Non-pigmented ciliary epithelial cell (primary cell): ENCODE measurements at regions not wholly inside any gene's neighbourhood (a gene's known extent, or its start where the extent isn't known, plus 50 kb on each side); places are given as distances from the start of the nearest gene placed in this dataset.
"Not testable (repeated sequence)": the region's sequence is repeated elsewhere in the genome, so short reads cannot be mapped to it uniquely, and the experiment has no call there.

Experiments used
- DNase-seq: peaks from one replicate; pipeline ENCODE4 v3.0.0-alpha.2; 2010; ENCODE audit warnings: low read depth

DNA sequence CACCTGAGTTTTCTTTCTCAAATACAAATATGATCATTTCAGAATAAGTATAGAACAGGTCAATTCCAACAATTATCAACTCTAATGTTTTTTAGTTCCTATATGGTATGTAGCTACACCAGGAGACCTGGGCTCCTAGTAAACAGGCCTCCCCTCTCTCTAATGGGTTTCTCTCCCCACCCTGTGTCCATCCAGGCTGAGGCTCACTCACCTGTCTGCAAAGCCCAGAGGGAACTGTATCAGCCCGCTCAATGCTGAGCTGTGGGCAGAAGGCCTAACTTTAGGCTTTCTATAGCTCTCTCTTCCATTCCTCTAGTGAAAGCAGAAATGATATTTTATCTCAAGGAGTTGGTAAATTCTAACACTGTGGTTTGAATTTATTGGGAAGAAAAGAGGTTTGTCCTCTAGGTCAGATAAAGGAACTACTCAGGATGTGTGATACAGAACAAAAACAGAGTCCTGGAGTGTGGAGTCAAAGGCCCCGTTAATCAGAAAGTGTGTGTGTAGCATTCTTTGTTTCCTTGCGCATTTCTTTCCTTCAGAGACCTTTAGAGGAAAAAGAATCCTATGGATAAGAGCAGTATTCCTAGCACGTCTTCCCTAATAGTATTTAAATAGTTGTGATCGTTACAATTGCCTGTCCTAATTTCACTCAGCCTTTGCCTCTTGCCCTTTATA is 408.9 kb downstream of the PYDC2 start:
- DNase-seq: no peak

DNA sequence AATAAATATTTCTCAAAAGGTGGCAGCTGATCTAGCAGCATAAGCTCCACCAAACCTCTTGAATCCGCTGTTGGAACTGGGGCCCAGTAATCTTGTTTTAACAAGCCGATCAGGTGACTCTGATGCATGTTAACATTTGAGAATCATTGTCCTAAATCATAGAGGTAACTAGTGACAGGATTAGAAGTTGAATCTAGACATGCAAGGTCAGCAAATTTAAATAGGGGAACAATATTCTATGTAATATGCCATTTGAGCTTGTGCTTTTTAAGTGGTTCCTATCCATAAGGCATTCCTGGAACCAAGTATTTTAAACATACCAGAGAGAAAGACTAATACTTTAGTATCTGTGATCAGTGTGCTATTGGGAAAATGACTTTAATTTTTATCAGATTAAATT is 412.8 kb downstream of the PYDC2 start:
- no peak for DNase-seq

DNA sequence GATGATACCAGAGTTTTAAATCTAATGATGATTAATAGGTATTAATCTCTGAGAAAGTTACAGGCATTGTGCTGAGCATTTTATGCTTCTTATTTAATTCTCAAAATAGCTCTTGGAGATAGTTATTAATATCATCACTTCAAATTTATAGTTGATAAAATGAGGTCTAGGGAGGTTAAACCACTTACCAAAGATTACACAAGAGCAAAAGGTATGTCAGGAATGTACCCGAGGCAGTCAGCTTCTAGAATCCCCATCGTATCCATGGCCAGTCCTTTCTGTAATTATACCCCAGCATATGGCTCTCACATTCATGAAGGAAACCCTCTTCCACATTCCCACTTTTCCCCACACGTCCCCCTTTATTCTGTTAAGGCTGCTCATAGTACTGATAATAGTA is 421.3 kb downstream of the PYDC2 start:
- DNase-seq: peak; percentile 17

DNA sequence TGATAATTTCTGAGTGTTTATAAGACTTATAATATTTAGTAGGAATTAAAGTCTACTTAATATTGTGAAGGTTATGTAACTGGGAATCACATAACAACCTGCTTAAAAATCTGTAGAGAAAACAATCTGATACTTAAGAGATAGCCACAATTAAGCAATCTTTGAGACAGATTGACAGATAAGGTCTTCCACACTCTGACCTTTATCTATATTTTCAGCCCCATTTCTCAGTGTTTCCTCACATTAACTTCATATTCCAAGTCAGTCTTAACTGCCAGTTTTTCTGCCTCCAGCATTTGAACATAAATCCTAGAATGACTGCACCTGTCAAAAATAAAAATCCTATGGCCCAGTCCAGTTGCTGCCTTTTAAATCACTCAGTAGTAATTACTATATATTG is 423.2 kb downstream of the PYDC2 start:
- DNase-seq: no peak

DNA sequence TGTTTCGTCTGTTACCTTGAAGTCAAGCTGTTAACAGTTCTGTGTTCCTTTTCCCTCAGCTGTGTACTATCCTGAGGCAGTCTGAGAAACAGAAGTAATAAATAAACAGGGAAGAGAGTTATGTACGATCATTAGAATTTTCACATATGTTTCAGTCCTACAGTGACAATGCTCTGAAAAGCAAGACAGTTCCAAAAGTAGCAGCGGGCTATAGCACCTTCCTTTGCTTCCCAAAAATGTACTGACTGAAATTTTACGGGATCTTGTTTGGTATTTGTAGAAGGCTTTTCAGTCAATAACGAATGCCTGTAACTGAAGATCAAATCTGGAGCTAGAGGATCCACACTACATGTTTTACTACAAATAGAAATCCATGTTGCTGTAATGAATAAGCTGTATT is 428.1 kb downstream of the PYDC2 start:
- DNase-seq: no peak

DNA sequence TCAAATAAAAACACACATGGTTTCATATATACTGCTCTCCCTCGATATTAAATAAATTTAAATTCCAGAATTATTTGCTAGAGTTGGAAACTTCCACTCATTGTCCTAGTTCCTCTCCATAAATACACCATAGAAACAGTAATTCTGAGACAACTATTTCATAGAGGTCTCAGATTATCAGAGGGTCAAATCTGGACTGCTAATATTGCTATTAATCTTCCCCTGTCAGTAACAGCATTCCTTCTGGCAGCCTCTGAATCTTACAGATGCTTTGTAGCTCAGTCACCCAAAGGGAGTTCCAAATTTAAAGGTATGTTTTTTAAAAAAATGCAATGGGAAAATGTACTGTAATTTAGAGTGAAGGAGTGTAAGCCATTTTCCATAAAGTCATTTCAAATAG is 428.8 kb downstream of the PYDC2 start:
- DNase-seq: no peak

DNA sequence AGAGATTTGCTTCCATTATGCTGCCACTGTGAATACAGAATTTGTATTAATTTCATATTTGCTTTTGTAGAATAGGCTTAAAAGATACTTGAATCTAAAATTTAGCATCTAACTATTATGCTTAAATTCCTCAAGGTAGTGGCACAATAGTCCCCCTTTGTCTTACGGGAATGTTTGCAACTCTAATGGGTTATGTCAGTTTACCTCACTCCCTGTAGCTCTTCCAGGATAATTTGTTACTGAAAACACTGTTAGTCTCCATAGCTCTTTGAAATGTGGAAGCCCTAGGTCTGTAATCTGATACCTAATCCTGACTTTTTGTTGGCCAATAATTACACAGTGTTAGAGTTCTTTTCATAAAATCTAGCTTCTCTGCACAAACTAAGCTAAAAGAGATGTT is 433.4 kb downstream of the PYDC2 start:
- DNase-seq: no peak

DNA sequence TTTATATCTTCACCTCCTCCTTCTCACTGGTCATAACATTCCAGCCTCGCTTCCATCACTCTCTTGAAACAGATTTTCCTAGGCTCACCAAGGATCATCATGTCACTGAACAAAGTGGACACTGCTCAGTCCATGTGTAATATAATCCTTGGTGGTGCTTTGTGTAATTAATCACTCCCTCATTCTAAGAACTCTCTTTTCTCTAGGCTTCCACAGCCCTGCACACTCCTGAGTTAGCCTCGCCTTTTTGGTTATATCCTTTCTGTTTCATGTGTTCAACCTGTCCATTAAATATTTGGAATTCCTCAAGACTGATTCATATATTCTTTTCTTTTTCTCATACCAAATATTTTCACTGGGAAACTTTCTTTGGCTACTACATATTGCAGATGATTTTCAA is 440.8 kb downstream of the PYDC2 start:
- no peak for DNase-seq

DNA sequence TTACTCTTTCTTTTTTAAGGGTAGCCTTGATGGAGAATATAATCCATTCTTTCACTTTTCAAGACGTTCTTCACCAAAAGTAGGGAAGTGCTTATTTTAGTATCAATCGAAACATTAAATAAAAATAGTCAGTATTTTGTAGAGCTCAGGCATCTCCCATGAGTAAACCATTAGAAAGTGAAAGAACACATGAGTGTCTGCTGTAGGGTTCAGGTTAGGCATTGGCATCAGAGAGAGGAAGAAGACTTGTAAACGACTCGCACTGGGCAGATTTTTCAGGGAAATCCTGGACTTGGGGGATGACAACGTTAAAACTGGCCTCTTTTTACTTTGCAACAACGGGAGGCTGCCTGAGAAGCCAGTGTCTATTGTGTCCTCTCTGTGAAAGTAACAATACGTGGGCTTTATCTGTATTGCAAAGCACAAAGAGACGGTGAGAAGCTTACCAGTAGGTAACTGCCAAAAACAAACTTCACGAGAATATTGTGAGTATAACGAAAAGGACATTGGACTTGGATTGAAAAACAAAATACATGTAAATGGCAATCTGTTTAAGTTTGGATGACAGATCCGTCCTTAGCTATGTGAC is 451.7 kb downstream of the PYDC2 start:
- no peak for DNase-seq

DNA sequence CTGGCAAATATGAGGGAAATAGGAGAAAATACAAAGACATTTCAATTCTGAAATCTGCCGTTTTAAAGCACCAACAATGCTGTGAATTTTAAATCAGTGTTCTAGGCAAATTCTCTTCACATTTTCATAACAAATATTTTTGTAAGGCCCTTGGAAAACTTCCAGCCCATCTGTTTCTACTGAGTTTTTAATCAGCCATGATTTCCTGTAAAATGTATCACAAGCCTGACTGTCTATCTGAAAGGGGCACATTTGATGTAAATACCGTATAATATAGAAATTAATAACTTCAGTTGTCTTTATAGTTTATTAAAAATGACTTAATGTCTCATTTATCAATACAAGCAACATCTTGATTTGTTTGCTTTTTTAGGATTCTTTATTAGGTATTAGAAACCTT is 454.7 kb downstream of the PYDC2 start:
- DNase-seq: no peak

DNA sequence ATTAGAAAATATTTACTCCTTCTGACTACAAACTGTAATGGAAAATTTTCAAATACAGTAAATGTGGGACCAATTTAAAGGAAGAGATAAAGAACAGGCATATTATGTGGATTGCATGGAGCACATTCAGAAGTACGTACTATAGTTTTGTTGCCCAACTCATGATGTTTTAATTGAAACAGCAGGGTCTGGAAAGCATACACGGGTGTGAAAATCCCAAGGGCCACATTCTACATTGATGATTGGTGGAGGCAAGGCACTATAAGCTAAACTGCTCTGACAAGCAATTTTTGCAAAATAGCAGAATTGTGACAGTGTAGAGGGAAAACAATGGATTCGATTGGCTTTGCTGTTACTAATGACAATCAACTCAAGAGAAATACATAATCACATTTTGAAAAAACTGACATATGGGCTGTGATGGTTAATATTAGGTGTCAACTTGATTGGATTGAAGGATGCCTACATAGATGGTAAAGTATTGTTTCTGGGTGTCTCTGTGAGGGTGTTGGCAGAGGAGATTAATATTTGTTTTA is 458.6 kb downstream of the PYDC2 start:
- DNase-seq: no peak

DNA sequence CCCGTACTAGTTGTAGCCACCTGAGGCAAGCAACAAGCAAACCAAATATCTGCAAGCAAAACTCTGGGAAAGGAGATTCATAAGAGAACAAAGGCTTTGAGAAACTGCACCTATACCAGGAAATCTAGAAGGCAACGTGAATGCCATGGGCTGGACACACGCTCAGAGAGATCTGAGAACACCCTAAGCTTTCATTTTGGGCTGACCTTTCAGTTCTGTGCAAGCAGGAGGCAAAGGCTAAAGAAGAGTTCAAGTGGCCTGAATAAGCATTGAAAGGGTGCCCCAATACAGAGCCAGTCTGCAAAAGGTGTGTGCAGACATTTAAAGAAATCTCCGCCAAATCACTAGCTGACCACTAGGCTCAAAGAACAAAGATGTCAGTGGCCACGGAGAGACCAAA is 461.6 kb downstream of the PYDC2 start:
- no peak for DNase-seq

DNA sequence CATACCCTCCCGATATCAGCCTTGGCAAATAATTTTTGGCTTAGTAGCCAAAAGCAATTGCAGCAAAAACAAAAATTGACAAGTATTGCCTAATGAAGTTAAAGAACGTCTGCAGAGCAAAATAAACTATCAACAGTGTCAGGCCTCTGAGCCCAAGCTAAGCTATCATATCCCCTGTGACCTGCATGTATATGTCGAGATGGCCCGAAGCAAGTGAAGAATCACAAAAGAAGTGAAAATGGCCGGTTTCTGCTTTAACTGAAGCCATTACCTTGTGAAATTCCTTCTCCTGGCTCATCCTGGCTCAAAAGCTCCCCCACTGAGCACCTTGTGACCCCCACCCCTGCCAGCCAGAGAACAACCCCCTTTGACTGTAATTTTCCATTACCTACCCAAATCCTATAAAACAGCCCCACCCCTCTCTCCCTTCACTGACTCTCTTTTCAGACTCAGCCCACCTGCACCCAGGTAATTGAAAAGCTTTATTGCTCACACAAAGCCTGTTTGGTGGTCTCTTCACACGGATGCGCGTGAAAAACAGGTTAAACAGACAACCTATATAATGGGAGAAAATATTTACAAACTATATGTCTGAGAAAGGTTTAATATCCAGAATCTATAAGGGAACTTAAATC is 466.3 kb downstream of the PYDC2 start:
- not testable (repeated sequence) for DNase-seq

DNA sequence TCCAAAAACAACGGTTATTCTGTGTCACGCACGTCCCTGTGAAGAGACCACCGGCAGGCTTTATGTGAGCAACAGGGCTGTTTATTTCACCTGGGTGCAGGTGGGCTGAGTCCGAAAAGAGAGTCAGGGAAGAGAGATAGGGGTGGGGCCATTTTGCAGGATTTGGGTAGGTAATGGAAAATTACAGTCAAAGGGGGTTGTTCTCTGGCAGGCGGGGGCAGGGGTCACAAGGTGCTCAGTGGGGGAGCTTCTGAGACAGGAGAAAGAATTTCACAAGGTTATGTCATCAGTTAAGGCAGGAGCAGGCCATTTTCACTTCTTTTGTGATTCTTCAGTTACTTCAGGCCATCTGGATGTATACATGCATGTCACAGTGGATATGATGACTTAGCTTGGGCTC is 467.0 kb downstream of the PYDC2 start:
- not testable (repeated sequence) for DNase-seq

DNA sequence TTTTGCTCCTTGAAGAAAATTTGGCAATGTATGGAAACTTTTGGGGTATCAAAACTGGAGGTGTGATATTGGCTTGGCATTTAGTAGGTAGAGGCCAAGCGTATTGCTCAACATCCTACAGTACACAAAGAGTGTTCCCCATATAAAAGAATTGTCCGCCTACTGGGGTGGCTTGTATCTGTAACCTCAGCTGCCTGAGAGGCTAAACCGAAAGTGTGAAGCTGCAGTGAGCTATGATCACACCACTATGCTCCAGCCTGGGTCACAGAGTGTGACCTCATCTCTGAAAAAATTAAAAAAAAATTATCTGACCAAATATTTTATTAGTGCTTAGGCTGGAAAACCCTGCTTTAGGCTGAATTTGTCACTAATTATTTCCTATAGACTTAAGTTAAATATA is 483.9 kb downstream of the PYDC2 start:
- no peak for DNase-seq

DNA sequence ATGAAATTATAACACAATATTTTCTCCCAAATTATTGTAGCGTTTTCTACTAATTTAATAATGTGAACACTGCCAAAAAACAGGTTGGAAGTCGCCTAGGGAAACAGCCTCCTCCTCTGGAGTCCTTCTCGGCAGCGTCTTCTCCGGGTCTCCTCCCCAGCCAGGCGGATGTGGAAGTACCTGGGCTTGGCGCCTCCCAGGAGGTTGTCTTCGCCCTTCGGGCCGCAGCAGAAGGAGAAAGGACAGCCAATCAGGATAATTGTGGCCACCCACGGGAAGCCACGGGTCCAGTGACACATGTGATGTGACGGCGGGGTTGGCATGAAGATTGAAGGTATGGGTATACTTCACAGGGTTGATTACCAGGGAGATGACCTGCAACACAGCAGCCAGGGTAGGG is 491.2 kb downstream of the PYDC2 start:
- DNase-seq: no peak

DNA sequence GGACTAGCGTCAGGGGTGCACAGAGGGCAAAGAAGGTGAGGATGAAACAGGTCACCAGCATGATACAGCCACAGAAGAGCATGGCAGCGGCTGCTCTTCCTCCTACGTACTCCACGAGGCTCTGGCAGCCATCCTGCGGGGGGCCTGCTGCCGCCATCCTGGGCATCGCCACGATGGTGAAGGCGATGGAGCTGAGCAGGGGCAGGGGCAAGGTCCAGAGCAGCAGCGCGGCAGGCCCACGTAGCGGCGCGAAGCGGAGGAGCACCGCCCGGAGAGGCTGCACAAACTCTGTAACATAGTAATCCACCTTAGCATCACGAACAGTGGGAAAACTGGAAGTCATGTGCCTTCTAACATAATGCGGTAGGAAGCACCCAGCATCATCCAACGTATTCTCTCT is 491.6 kb downstream of the PYDC2 start:
- DNase-seq: no peak

DNA sequence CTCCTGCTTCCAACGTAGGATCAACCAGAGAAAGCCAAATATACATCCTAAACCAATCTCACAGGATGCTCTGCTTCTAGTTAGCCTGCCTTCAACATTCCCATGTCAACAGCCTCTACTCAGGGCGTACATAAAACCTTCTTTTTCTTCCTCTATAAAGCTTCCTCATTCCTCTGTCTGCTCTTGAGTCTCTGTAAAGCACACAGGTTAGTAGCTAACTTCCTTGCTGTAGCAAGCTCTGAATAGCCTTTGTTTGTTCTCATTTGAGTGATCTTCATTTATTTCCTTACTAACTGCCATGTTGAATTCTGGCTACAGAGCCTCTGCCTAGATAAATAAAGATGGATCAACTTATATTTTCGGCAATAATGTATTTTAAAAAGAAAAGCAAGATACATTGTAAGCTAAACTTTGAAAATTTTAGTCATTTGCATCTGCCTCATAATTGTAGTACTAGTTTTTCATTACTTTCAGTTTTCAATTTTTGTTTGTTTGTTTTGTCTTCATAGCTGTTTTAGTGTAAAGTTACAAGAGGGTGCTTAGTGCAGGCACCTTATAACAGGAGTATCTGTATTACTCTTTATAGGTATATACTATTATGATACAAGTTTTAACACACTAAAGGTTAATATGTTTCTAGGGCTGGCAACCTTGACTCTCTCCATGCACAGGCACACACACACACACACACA is 498.2 kb downstream of the PYDC2 start:
- no peak for DNase-seq

DNA sequence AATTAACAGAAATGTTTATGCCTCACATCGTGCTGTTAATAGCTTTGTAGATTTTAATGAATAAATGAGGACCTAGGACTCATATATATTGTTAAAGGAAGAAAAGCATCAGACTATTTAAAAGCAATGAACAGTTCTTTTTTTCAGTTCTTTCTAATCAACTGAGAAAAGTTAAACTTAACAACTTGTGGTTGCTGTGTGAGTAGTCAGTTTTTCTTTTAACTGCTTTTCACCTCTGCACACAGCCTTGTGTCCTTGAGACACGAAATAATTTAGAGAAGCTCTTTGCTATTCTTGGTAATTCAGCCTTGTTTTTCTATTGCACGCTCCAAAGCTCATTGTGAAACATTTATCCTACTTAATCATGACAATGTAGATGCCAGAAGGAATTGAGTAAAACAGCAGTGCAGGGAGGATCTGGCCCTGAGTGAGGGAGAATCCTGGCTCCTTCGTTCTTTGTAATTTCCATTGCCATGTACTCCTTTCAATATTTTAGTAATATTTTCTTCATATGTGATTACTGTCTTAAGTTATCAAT is 499.0 kb downstream of the PYDC2 start:
- DNase-seq: no peak

DNA sequence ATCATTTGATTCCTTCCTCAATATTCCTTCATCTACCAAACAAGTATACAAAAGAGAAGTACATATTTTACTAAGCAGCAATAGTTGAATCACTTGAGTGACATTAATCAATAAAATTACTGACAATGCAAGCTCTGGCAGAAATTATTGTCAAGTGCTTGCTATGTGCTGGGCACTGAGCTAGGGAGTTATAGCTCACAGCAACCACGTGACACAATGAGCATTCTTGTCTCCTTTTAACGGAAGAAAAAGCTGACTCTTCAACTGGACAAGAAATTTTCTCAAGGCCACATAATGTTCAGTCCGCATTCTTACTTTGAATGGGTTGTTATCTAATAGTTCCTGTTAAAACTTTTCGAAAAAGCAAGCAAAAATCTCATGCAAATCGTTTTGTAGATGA is 500.1 kb downstream of the PYDC2 start:
- no peak for DNase-seq

DNA sequence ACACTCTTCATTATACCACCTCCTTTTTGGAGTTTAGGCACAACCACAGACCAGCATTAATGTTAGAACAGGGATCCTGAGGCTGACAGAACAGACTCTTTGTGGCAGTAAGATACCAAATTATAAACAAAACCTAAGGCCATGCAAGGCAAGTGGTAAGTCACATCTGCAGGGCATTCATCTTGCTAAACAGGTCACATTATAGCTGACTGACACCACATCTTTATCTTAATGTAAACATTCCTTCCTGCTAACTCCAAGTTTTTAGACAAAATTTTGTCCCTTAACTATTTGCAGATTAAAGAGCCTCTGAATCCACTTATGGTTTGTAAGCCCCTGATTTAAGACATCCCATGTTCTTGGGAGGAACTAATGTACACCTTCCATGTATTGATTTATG is 500.6 kb downstream of the PYDC2 start:
- DNase-seq: no peak

DNA sequence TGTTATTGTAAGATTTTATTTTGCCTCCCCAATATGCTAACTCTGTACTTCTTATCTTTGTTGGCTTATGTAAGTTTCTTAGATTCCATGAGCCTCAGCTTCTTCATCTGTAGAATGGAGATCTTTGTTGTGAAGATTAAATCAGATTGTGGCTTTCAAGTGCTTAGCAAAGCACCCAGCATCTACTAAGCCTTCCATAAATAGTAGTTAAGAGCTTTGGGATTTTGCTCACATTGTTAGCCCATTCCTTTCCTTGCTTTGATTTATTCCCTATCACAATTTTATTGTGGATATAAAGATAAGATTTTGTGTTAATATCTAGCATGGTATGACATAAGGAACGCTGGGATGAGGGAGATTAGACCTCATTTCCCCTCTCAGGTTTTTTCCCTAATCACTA is 501.4 kb downstream of the PYDC2 start:
- no peak for DNase-seq

DNA sequence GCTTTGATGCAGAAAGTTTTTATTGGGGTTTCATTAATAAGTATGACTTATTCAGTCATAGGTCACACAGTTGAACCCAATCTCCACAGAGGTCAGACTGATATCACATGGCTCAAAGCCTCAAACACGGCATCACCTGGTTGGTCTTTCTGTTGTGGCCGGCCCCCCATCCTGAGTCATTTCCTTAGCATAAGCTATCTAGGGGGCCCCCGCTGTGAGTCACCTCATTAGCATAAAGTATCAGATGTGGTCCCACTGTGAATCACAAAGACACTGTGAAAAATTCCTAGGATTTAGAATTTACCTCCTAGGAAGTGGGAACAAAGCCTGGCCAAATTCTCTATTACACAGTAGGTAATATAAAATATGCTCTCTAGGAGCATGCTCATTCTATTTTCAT is 502.2 kb downstream of the PYDC2 start:
- peak; percentile 32 for DNase-seq
